WTC11 (cell line): ENCODE measurements at regions not wholly inside any gene's neighbourhood (a gene's known extent, or its start where the extent isn't known, plus 50 kb on each side); places are given as distances from the start of the nearest gene placed in this dataset.

ENCODE experiments used
- ATAC-seq: fragments of 200-7000 bp; cut with Tn5 transposase; 2 replicates; pipeline ENCODE4 v1.10.0; 2021; ENCODE audit warnings: mild to moderate bottlenecking, moderate library complexity
- CTCF ChIA-PET: fragments of 300-600 bp; sonication (Branson Sonifier 250); formaldehyde crosslinking; loops from one replicate; lab custom pipeline; 2021; ENCODE audit warnings: antibody characterized with exemption; lab: Charles Lee
- POLR2A ChIA-PET: fragments of 350-600 bp; sonication (Branson Sonifier 250); formaldehyde crosslinking; loops from one replicate; lab custom pipeline; 2021; ENCODE audit warnings: antibody characterized with exemption; lab: Charles Lee
- DNase-seq: peaks from one replicate; pipeline ENCODE4 v3.0.0; 2021; ENCODE audit warnings: low spot score
- H3K27ac Mint-ChIP-seq: 2 replicates; pipeline ENCODE4 v1.8.0; 2021; ENCODE audit warnings: mixed read lengths
- H3K27me3 Mint-ChIP-seq: 2 replicates; pipeline ENCODE4 v1.8.0; 2021; ENCODE audit warnings: low read depth, mild to moderate bottlenecking, moderate library complexity, mixed read lengths
- H3K36me3 Mint-ChIP-seq: 2 replicates; pipeline ENCODE4 v1.8.0; 2021; ENCODE audit warnings: mixed read lengths
- H3K4me1 Mint-ChIP-seq: 2 replicates; pipeline ENCODE4 v1.8.0; 2022; ENCODE audit warnings: mixed read lengths
- H3K4me3 Mint-ChIP-seq: 2 replicates; pipeline ENCODE4 v1.8.0; 2021; ENCODE audit warnings: mild to moderate bottlenecking, moderate library complexity, mixed read lengths
- H3K9me3 Mint-ChIP-seq: 2 replicates; pipeline ENCODE4 v1.8.0; 2021; ENCODE audit warnings: mixed read lengths
- EMX1 ChIP-seq: fragments of 250-450 bp; sonication (Bioruptor Pico); IDR thresholded peaks from 2 replicates; pipeline ENCODE4 v1.8.0; 2021; ENCODE audit warnings: mild to moderate bottlenecking
- IRF2 ChIP-seq: sonication (generic); formaldehyde crosslinking; IDR thresholded peaks from 2 replicates; pipeline ENCODE4 v1.8.0; 2022; ENCODE audit warnings: low read depth, missing genetic modification reagents, borderline replicate concordance
- MXD4 ChIP-seq: fragments of 250-450 bp; sonication (Bioruptor Pico); IDR thresholded peaks from 2 replicates; pipeline ENCODE4 v1.8.0; 2021; ENCODE audit warnings: mild to moderate bottlenecking, moderate library complexity, borderline replicate concordance
- SMAD3 ChIP-seq: sonication (generic); formaldehyde crosslinking; IDR thresholded peaks from 2 replicates; pipeline ENCODE4 v1.8.0; 2022; ENCODE audit warnings: missing genetic modification reagents, mild to moderate bottlenecking, borderline replicate concordance
- TEAD1 ChIP-seq: sonication (generic); formaldehyde crosslinking; IDR thresholded peaks from 2 replicates; pipeline ENCODE4 v1.8.0; 2022; ENCODE audit warnings: mild to moderate bottlenecking, missing genetic modification reagents
- ZNF263 ChIP-seq: sonication (generic); formaldehyde crosslinking; IDR thresholded peaks from 2 replicates; pipeline ENCODE4 v1.8.1; 2022; ENCODE audit warnings: low read depth, mild to moderate bottlenecking, moderate library complexity, missing genetic modification reagents
- ZNF396 ChIP-seq: fragments of 250-450 bp; sonication (Bioruptor Pico); IDR thresholded peaks from 2 replicates; pipeline ENCODE4 v1.8.0; 2021; ENCODE audit warnings: mild to moderate bottlenecking, moderate library complexity, borderline replicate concordance
- ZNF416 ChIP-seq: fragments of 250-450 bp; sonication (Bioruptor Pico); IDR thresholded peaks from 2 replicates; pipeline ENCODE4 v1.9.0; 2021; ENCODE audit warnings: mild to moderate bottlenecking, inconsistent platforms
- ZNF423 ChIP-seq: fragments of 250-450 bp; sonication (Bioruptor Pico); IDR thresholded peaks from 2 replicates; pipeline ENCODE4 v2.1.2; 2022; ENCODE audit warnings: mild to moderate bottlenecking, moderate library complexity
- TF ChIP-seq, protein P1 (sequence below): fragments of 250-450 bp; sonication (Bioruptor Pico); IDR thresholded peaks from 2 replicates; pipeline ENCODE4 v1.9.0; 2021; ENCODE audit warnings: mild to moderate bottlenecking, borderline replicate concordance
- TF ChIP-seq, protein P2 (sequence below): sonication (generic); formaldehyde crosslinking; conservative IDR thresholded peaks from 2 replicates; pipeline ENCODE4 v1.8.1; 2022; ENCODE audit warnings: mild to moderate bottlenecking, missing genetic modification reagents
- TF ChIP-seq, protein P3 (sequence below): sonication (generic); formaldehyde crosslinking; IDR thresholded peaks from 2 replicates; pipeline ENCODE4 v1.8.1; 2022; ENCODE audit warnings: missing genetic modification reagents, borderline replicate concordance
- TF ChIP-seq, protein P4 (sequence below): fragments of 250-450 bp; sonication (Bioruptor Pico); IDR thresholded peaks from 2 replicates; pipeline ENCODE4 v1.8.0; 2021; ENCODE audit warnings: mild to moderate bottlenecking
- TF ChIP-seq, protein P5 (sequence below): sonication (generic); formaldehyde crosslinking; IDR thresholded peaks from 2 replicates; pipeline ENCODE4 v1.8.0; 2022; ENCODE audit warnings: mild to moderate bottlenecking, missing genetic modification reagents
- TF ChIP-seq, protein P6 (sequence below): sonication (generic); formaldehyde crosslinking; IDR thresholded peaks from 2 replicates; pipeline ENCODE4 v1.8.1; 2023; ENCODE audit warnings: mild to moderate bottlenecking, missing genetic modification reagents, moderate library complexity
- TF ChIP-seq, protein P7 (sequence below): sonication (generic); formaldehyde crosslinking; IDR thresholded peaks from 2 replicates; pipeline ENCODE4 v1.8.0; 2023; ENCODE audit warnings: mild to moderate bottlenecking, missing genetic modification reagents

DNA sequence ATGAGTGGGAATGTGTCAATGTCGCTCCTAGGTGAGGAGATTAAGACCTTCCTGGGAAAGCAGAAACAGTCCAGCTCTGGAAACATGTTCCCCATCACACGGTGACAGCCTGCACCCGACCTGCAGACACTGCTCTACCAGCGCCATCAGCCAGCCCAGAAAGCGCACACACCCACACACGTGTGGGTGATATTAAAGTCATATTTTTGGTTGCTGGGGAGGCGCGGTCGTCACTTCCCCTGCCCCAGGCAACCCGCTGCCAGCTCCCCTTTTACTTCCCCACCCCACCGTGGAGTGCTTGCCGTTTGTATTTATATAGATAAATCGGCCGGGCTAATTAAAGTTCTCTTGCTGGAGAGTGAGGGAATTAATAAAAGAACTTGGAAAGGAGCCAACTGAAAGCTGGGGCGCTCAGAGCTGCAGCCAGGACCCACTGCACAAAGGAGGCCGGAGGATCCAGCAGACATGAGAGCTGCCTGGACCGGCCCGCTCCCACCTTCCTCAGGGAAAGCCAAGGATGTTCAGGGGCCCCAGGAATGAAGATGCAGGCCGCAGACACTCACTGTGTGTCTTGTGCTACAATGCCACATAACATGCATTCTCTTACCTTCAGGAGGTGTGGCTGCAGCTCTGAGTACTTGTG, 145.2 kb upstream of the UNC5B start:
- no peak for TF ChIP-seq MXD4 (CRISPR knock-in tag)
- TF ChIP-seq, protein P1, sequence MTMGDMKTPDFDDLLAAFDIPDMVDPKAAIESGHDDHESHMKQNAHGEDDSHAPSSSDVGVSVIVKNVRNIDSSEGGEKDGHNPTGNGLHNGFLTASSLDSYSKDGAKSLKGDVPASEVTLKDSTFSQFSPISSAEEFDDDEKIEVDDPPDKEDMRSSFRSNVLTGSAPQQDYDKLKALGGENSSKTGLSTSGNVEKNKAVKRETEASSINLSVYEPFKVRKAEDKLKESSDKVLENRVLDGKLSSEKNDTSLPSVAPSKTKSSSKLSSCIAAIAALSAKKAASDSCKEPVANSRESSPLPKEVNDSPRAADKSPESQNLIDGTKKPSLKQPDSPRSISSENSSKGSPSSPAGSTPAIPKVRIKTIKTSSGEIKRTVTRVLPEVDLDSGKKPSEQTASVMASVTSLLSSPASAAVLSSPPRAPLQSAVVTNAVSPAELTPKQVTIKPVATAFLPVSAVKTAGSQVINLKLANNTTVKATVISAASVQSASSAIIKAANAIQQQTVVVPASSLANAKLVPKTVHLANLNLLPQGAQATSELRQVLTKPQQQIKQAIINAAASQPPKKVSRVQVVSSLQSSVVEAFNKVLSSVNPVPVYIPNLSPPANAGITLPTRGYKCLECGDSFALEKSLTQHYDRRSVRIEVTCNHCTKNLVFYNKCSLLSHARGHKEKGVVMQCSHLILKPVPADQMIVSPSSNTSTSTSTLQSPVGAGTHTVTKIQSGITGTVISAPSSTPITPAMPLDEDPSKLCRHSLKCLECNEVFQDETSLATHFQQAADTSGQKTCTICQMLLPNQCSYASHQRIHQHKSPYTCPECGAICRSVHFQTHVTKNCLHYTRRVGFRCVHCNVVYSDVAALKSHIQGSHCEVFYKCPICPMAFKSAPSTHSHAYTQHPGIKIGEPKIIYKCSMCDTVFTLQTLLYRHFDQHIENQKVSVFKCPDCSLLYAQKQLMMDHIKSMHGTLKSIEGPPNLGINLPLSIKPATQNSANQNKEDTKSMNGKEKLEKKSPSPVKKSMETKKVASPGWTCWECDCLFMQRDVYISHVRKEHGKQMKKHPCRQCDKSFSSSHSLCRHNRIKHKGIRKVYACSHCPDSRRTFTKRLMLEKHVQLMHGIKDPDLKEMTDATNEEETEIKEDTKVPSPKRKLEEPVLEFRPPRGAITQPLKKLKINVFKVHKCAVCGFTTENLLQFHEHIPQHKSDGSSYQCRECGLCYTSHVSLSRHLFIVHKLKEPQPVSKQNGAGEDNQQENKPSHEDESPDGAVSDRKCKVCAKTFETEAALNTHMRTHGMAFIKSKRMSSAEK, result no peak
- TF ChIP-seq, protein P2, sequence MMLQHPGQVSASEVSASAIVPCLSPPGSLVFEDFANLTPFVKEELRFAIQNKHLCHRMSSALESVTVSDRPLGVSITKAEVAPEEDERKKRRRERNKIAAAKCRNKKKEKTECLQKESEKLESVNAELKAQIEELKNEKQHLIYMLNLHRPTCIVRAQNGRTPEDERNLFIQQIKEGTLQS (CRISPR knock-in tag), result no peak
- TF ChIP-seq, protein P3, sequence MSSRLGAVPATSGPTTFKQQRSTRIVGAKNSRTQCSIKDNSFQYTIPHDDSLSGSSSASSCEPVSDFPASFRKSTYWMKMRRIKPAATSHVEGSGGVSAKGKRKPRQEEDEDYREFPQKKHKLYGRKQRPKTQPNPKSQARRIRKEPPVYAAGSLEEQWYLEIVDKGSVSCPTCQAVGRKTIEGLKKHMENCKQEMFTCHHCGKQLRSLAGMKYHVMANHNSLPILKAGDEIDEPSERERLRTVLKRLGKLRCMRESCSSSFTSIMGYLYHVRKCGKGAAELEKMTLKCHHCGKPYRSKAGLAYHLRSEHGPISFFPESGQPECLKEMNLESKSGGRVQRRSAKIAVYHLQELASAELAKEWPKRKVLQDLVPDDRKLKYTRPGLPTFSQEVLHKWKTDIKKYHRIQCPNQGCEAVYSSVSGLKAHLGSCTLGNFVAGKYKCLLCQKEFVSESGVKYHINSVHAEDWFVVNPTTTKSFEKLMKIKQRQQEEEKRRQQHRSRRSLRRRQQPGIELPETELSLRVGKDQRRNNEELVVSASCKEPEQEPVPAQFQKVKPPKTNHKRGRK, result no peak
- TF ChIP-seq, protein P4, sequence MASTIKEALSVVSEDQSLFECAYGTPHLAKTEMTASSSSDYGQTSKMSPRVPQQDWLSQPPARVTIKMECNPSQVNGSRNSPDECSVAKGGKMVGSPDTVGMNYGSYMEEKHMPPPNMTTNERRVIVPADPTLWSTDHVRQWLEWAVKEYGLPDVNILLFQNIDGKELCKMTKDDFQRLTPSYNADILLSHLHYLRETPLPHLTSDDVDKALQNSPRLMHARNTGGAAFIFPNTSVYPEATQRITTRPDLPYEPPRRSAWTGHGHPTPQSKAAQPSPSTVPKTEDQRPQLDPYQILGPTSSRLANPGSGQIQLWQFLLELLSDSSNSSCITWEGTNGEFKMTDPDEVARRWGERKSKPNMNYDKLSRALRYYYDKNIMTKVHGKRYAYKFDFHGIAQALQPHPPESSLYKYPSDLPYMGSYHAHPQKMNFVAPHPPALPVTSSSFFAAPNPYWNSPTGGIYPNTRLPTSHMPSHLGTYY (CRISPR knock-in tag), result no peak
- Mint-ChIP-seq H3K4me3 (no peak overlapping the region), H3K9me3 (no peaks in the 10 kb centered on the region), H3K27me3 (no peaks in the 10 kb centered on the region), H3K36me3 (no peaks in the 10 kb centered on the region), H3K27ac (no peak overlapping the region), H3K4me1 (peaks cover 17% of the 10 kb centered on the region)
- ChIA-PET CTCF (interaction anchor here (0.7 to 1.3 kb wide), 3 partner anchors 9 to 164 kb away, joined by 3 to 4 read pairs (median 3); no protein-coding TSS in a partner anchor), POLR2A (no interaction called here)
- ATAC-seq, result no peak
- DNase-seq, result no peak

DNA sequence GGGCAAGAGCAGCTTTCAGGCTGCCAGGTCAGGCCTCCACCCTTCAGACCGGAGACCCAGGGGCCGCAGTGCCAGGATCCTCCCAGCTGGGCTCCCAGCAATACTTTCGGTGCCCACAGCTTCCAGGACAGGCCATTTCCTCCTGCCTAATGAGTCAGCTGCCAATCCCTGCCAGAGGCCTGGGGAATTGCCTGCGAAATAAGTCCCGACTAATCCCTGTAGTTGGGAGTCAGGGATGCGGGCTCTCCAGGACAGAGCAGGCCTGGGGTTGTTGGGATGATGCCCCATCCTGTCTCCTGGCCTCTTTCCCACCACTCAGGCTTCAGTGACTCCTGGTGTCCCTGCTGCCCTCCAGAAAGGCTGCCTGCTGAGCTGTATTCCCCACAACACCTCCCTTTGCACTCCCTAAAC, 143.5 kb upstream of the UNC5B start:
- POLR2A ChIA-PET, result no interaction called here
- CTCF ChIA-PET, result interaction anchor here (1.3 kb wide), 1 partner anchor 166 kb away, joined by 4 read pairs; no protein-coding TSS in a partner anchor
- H3K4me1 Mint-ChIP-seq, result peaks cover 6% of the 10 kb centered on the region; the same call in 1 of the 2 replicates
- no peak overlapping the region for H3K4me3 Mint-ChIP-seq
- no peaks in the 10 kb centered on the region for H3K27me3 Mint-ChIP-seq
- H3K27ac Mint-ChIP-seq, result no peak overlapping the region
- ATAC-seq, result no peak
- no peaks in the 10 kb centered on the region for H3K36me3 Mint-ChIP-seq
- H3K9me3 Mint-ChIP-seq, result no peaks in the 10 kb centered on the region
- no peak for DNase-seq
- peak; percentile 32; the same call in 1 of the 2 replicates for TF ChIP-seq ZNF423 (CRISPR knock-in tag)
- TF ChIP-seq, protein P5, sequence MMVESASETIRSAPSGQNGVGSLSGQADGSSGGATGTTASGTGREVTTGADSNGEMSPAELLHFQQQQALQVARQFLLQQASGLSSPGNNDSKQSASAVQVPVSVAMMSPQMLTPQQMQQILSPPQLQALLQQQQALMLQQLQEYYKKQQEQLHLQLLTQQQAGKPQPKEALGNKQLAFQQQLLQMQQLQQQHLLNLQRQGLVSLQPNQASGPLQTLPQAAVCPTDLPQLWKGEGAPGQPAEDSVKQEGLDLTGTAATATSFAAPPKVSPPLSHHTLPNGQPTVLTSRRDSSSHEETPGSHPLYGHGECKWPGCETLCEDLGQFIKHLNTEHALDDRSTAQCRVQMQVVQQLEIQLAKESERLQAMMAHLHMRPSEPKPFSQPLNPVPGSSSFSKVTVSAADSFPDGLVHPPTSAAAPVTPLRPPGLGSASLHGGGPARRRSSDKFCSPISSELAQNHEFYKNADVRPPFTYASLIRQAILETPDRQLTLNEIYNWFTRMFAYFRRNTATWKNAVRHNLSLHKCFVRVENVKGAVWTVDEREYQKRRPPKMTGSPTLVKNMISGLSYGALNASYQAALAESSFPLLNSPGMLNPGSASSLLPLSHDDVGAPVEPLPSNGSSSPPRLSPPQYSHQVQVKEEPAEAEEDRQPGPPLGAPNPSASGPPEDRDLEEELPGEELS (CRISPR knock-in tag), result no peak
- TF ChIP-seq TEAD1 (CRISPR knock-in tag), result no peak
- TF ChIP-seq, all 79 proteins: peak for 1

DNA sequence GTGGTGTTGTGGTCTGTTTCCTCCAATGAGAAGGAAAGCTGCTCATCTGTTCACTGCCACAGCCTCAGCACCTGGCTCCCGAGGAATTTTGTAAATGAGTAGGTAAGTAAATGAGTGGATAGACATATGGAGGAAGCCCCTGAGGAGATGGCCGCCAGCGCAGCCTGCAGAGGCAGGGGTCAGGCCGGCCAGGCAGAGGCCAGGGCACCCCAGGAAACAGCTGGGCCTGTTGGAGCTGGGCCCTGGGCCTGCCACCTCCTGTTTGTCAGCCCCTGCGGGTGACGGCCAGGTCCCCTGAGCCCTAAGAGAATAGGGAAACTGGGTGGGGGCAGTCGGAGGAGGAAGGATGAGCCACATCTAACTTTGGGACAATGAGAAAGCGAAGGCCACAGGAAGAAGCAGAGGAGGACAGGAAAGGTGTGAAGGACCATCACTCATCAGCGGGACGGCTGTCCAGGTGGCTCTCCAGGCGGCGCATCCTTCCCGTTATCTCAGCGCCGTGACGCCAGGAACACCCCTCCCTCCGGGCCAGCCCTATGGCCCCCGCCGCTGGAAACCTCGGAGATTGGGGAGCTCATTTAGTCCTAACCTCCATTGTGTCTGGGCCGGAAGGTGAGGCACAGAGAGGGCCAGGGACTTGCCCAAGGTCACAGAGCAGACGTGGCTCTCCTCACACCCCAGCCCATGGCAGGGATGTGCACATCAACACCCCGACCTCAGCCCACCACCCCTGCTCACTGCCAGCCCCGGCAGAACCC, 142.3 kb upstream of the UNC5B start:
- ATAC-seq, result no peak
- Mint-ChIP-seq H3K4me1 (peaks cover 4% of the 10 kb centered on the region), H3K36me3 (no peaks in the 10 kb centered on the region), H3K9me3 (no peaks in the 10 kb centered on the region), H3K4me3 (no peak overlapping the region), H3K27me3 (no peaks in the 10 kb centered on the region), H3K27ac (no peak overlapping the region)
- ChIA-PET CTCF (no interaction called here), POLR2A (no interaction called here)
- no peak for DNase-seq
- TF ChIP-seq, protein P6, sequence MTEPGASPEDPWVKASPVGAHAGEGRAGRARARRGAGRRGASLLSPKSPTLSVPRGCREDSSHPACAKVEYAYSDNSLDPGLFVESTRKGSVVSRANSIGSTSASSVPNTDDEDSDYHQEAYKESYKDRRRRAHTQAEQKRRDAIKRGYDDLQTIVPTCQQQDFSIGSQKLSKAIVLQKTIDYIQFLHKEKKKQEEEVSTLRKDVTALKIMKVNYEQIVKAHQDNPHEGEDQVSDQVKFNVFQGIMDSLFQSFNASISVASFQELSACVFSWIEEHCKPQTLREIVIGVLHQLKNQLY (CRISPR knock-in tag), result no peak
- TF ChIP-seq EMX1 (CRISPR knock-in tag) (no peak), IRF2 (CRISPR knock-in tag) (no peak), ZNF396 (no peak), ZNF416 (no peak), SMAD3 (no peak), ZNF263 (CRISPR knock-in tag) (no peak)
- TF ChIP-seq, protein P7, sequence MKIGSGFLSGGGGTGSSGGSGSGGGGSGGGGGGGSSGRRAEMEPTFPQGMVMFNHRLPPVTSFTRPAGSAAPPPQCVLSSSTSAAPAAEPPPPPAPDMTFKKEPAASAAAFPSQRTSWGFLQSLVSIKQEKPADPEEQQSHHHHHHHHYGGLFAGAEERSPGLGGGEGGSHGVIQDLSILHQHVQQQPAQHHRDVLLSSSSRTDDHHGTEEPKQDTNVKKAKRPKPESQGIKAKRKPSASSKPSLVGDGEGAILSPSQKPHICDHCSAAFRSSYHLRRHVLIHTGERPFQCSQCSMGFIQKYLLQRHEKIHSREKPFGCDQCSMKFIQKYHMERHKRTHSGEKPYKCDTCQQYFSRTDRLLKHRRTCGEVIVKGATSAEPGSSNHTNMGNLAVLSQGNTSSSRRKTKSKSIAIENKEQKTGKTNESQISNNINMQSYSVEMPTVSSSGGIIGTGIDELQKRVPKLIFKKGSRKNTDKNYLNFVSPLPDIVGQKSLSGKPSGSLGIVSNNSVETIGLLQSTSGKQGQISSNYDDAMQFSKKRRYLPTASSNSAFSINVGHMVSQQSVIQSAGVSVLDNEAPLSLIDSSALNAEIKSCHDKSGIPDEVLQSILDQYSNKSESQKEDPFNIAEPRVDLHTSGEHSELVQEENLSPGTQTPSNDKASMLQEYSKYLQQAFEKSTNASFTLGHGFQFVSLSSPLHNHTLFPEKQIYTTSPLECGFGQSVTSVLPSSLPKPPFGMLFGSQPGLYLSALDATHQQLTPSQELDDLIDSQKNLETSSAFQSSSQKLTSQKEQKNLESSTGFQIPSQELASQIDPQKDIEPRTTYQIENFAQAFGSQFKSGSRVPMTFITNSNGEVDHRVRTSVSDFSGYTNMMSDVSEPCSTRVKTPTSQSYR (CRISPR knock-in tag), result no peak
